ENCODE measurements at regions not wholly inside any gene's neighbourhood (a gene's known extent, or its start where the extent isn't known, plus 50 kb on each side); places are given as distances from the start of the nearest gene placed in this dataset.

- H3K4ac ChIP-seq (ENCODE audit: low read depth, low read length) = no peak overlapping the region
- POLR2A ChIA-PET (ENCODE audit: unreplicated experiment) = no interaction called here
- no peaks in the 10 kb centered on the region for H3K9me3 ChIP-seq (ENCODE audit: control insufficient read depth, insufficient read depth, low read length)
- no peak overlapping the region for H3K23ac ChIP-seq (ENCODE audit: low read depth, low read length)
- no peaks in the 10 kb centered on the region; the same call in 1 of the 2 replicates for H3K4me1 ChIP-seq (ENCODE audit: control insufficient read depth, insufficient read depth, low read length)
- no peak overlapping the region for H4K5ac ChIP-seq (ENCODE audit: low read depth, low read length)
- H3K27me3 ChIP-seq (ENCODE audit: control insufficient read depth, insufficient read depth, low read length) = no peaks in the 10 kb centered on the region
- H4K20me1 ChIP-seq (ENCODE audit: insufficient read depth, low read length) = no peaks in the 10 kb centered on the region
- TF ChIP-seq SMC3 (IDR thresholded peaks at IDR 0.05; ENCODE audit: low read depth, low read length) (peak; percentile 82), FOS (IDR thresholded peaks at IDR 0.05; ENCODE audit: low read depth, low read length) (no peak), CEBPB (IDR thresholded peaks at IDR 0.05; ENCODE audit: low read depth, low read length) (peak; percentile 95), CTCF (conservative IDR thresholded peaks at IDR 0.05; ENCODE audit: low read depth, low read length) (peak; percentile 94), RAD21 (IDR thresholded peaks at IDR 0.05; ENCODE audit: low read length) (peak; percentile 63)
- no peak overlapping the region for H3K9ac ChIP-seq (ENCODE audit: low read depth, low read length)
- no peak overlapping the region for H3K4me3 ChIP-seq (ENCODE audit: insufficient read depth, low read depth, low read length)
- no peak overlapping the region for H4K8ac ChIP-seq (ENCODE audit: low read depth in 2 of 2, low read length in 2 of 2)
- in situ Hi-C loops (cut with MboI; ENCODE audit: low sequenced_read_pairs) (loop anchor here (10.0 to 25.0 kb wide), 3 partner anchors 213 to 680 kb away; no protein-coding TSS in a partner anchor), intact Hi-C loops (cut with micrococcal nuclease) (loop anchor here (1.0 to 2.0 kb wide), 3 partner anchors 137 to 389 kb away; no protein-coding TSS in a partner anchor), dilution Hi-C loops (cut with HindIII; ENCODE audit: low sequenced_read_pairs, unreplicated experiment) (no loop called here)
- no peak overlapping the region for H2AFZ ChIP-seq (replicated peaks; ENCODE audit: low read length, poor library complexity)
- H3K27ac ChIP-seq (ENCODE audit: insufficient read depth, low read length) = no peak overlapping the region
- no peaks in the 10 kb centered on the region for H3K79me1 ChIP-seq (ENCODE audit: low read depth in 1 of 2, low read length in 2 of 2)
- H2AK9ac ChIP-seq (replicated peaks; ENCODE audit: low read depth, low read length, poor library complexity) = no peak overlapping the region
- 74 to 100% methylated on average over 3 of the region's 9 CpGs for WGBS, 2 experiments (ENCODE audit: extremely low coverage in 2 of 2, insufficient read length in 1 of 2)
- H3K14ac ChIP-seq (replicated peaks; ENCODE audit: low read depth, low read length) = no peak overlapping the region
- DNase-seq = peak; percentile 86
- H2BK120ac ChIP-seq (ENCODE audit: low read depth, low read length) = no peak overlapping the region
- H3K4me2 ChIP-seq (ENCODE audit: low read depth, low read length) = no peak overlapping the region
- peak; percentile 91 for ATAC-seq (ENCODE audit: low read depth)
- no peak overlapping the region for H2BK5ac ChIP-seq (ENCODE audit: low read depth, low read length, poor library complexity, severe bottlenecking)
- no peak overlapping the region for H2BK15ac ChIP-seq (ENCODE audit: low read depth, low read length)
- H3K18ac ChIP-seq (ENCODE audit: low read depth, low read length) = no peak overlapping the region
- H2AK5ac ChIP-seq (ENCODE audit: low read depth, low read length) = no peak overlapping the region
- H3K56ac ChIP-seq (ENCODE audit: extremely low read depth, insufficient read depth, low read length) = no peak overlapping the region
- no TSS peak for BruUV-seq (replicated peaks)
- no peak overlapping the region for H2BK20ac ChIP-seq (ENCODE audit: low read depth, low read length)
- CTCF ChIA-PET = interaction anchor here (0.6 to 1.6 kb wide), 5 partner anchors 10 to 390 kb away, joined by 3 to 5 read pairs (median 4); no protein-coding TSS in a partner anchor
- no peaks in the 10 kb centered on the region for H3K9me1 ChIP-seq (ENCODE audit: insufficient read depth, low read length)
- no peaks in the 10 kb centered on the region for H3K36me3 ChIP-seq (ENCODE audit: control insufficient read depth, insufficient read depth, low read length)
- no peak overlapping the region for H4K91ac ChIP-seq (ENCODE audit: insufficient read depth, low read depth, low read length)
Observed at GRCh38 chr4:111641813-111642579, 503.3 kb upstream of the FAM241A start.

Data from IMR-90 (cell line).